H1 (cell line): ENCODE measurements at regions not wholly inside any gene's neighbourhood (a gene's known extent, or its start where the extent isn't known, plus 50 kb on each side); places are given as distances from the start of the nearest gene placed in this dataset.

Experiments used
- CTCF ChIA-PET: fragments of 300-600 bp; sonication (Branson Sonifier 250); formaldehyde crosslinking; loops from one replicate; lab custom pipeline; 2021; ENCODE audit not compliant: partially characterized antibody; lab: Charles Lee
- POLR2A ChIA-PET: fragments of 300-600 bp; sonication (Branson Sonifier 250); formaldehyde crosslinking; loops from one replicate; lab custom pipeline; 2021; ENCODE audit warnings: inconsistent platforms; ENCODE audit not compliant: partially characterized antibody; lab: Charles Lee
- DNase-seq, 2 experiments: peaks; one replicate each; pipeline versions ENCODE4 v3.0.0 to v3.0.0-alpha.2; 2010 to 2022; ENCODE audit warnings: low spot score in 2 of 2, low read depth in 1 of 2, mixed read lengths in 1 of 2
- FAIRE-seq: peaks from 2 replicates; lab custom pipeline; 2011; peaks lifted over from hg19 to GRCh38; lab: Jason Lieb, UNC
- H2AFZ ChIP-seq: 2 replicates; pipeline ENCODE4 v1.8.1; 2012; ENCODE audit warnings: low read length, inconsistent platforms
- H2AK5ac ChIP-seq: 2 replicates; pipeline ENCODE4 v1.6.1; 2013; ENCODE audit warnings: low read depth, low read length
- H2BK120ac ChIP-seq: replicated peaks from 2 replicates; pipeline ENCODE3; 2013; ENCODE audit warnings: low read depth, low read length, inconsistent platforms
- H2BK12ac ChIP-seq: 2 replicates; pipeline ENCODE4 v1.6.1; 2013; ENCODE audit warnings: low read depth, low read length
- H2BK15ac ChIP-seq: 2 replicates; pipeline ENCODE4 v1.6.1; 2013; ENCODE audit warnings: low read length
- H2BK20ac ChIP-seq: 2 replicates; pipeline ENCODE4 v1.6.1; 2013; ENCODE audit warnings: low read length
- H2BK5ac ChIP-seq: 2 replicates; pipeline ENCODE4 v1.6.1; 2013; ENCODE audit warnings: low read depth, low read length
- H3K14ac ChIP-seq: 2 replicates; pipeline ENCODE4 v1.6.1; 2013; ENCODE audit warnings: inconsistent platforms; ENCODE audit not compliant: insufficient read length
- H3K18ac ChIP-seq: 2 replicates; pipeline ENCODE4 v1.6.1; 2013; ENCODE audit warnings: low read length; ENCODE audit errors: extremely low read depth
- H3K23ac ChIP-seq: 2 replicates; pipeline ENCODE4 v1.6.1; 2013; ENCODE audit warnings: inconsistent platforms; ENCODE audit not compliant: insufficient read length
- H3K23me2 ChIP-seq: 2 replicates; pipeline ENCODE4 v1.6.1; 2013; ENCODE audit warnings: low read depth, low read length
- H3K27ac ChIP-seq: 2 replicates; pipeline ENCODE4 v1.6.1; 2011; ENCODE audit warnings: low read depth, low read length, inconsistent platforms
- H3K27me3 ChIP-seq, 4 experiments: replicated peaks in 1 of 4; 1 replicate in 1 of 4; 2 replicates in 3 of 4; pipeline versions ENCODE4 v1.6.1 to v1.8.1; 2011 to 2013; ENCODE audit warnings: low read length in 3 of 4, mild to moderate bottlenecking in 3 of 4, inconsistent platforms in 2 of 4, mixed read lengths in 2 of 4, moderate library complexity in 1 of 4; ENCODE audit not compliant: control insufficient read depth in 3 of 4, insufficient read depth in 3 of 4; ENCODE audit errors: extremely low read depth in 1 of 4
- H3K36me3 ChIP-seq, 4 experiments: 2 replicates each; pipeline versions ENCODE4 v1.6.1 to v1.8.1; 2011 to 2013; ENCODE audit warnings: mild to moderate bottlenecking in 4 of 4, low read length in 3 of 4, moderate library complexity in 2 of 4, control low read depth in 1 of 4, inconsistent platforms in 1 of 4; ENCODE audit not compliant: insufficient read depth in 4 of 4, control insufficient read depth in 2 of 4
- H3K4ac ChIP-seq: replicated peaks from 2 replicates; pipeline ENCODE3; 2013; ENCODE audit warnings: low read length, low read depth, mixed read lengths, inconsistent platforms; ENCODE audit not compliant: insufficient read length
- H3K4me1 ChIP-seq, 4 experiments: replicated peaks in 1 of 4; 1 replicate in 1 of 4; 2 replicates in 3 of 4; pipeline versions ENCODE4 v1.6.1 to v1.8.1; 2011 to 2013; ENCODE audit warnings: low read length in 3 of 4, inconsistent platforms in 2 of 4, mixed read lengths in 1 of 4; ENCODE audit not compliant: insufficient read depth in 4 of 4, control insufficient read depth in 3 of 4
- H3K4me2 ChIP-seq, 2 experiments: 2 replicates each; pipeline versions ENCODE4 v1.6.1 to v1.8.1; 2011 to 2013; ENCODE audit warnings: low read depth in 2 of 2, low read length in 2 of 2, control low read depth in 1 of 2, inconsistent platforms in 1 of 2, mild to moderate bottlenecking in 1 of 2; ENCODE audit not compliant: insufficient read depth in 1 of 2
- H3K4me3 ChIP-seq, 4 experiments: fragments of 200-600, 300-600 bp in 1 of 4; sonication (generic), shearing (Covaris generic), sonication (Bioruptor Twin) in 1 of 4; 2 replicates each; pipeline versions ENCODE4 v1.5.1 to v1.8.1; 2011 to 2016; ENCODE audit warnings: low read length in 4 of 4, low read depth in 3 of 4, control low read depth in 2 of 4, inconsistent platforms in 2 of 4, mild to moderate bottlenecking in 2 of 4, mixed read lengths in 1 of 4, moderate library complexity in 1 of 4; ENCODE audit not compliant: insufficient read depth in 2 of 4; ENCODE audit errors: extremely low read depth in 1 of 4
- H3K56ac ChIP-seq: replicated peaks from 2 replicates; pipeline ENCODE3; 2013; ENCODE audit warnings: low read depth, mild to moderate bottlenecking, mixed read lengths, low read length, inconsistent platforms; ENCODE audit not compliant: insufficient read length
- H3K79me1 ChIP-seq: 2 replicates; pipeline ENCODE4 v1.6.1; 2013; ENCODE audit warnings: low read depth, low read length, control low read depth
- H3K79me2 ChIP-seq, 2 experiments: 2 replicates each; pipeline versions ENCODE4 v1.6.1 to v1.8.1; 2012 to 2013; ENCODE audit warnings: low read length in 2 of 2, mild to moderate bottlenecking in 2 of 2, inconsistent platforms in 1 of 2; ENCODE audit not compliant: insufficient read depth in 2 of 2, control insufficient read depth in 1 of 2
- H3K9ac ChIP-seq, 4 experiments: replicated peaks in 1 of 4; 1 replicate in 1 of 4; 2 replicates in 3 of 4; pipeline versions ENCODE4 v1.6.1 to v1.8.1; 2011 to 2013; ENCODE audit warnings: low read depth in 3 of 4, low read length in 3 of 4, control low read depth in 2 of 4, mild to moderate bottlenecking in 2 of 4, moderate library complexity in 2 of 4, inconsistent platforms in 1 of 4; ENCODE audit errors: extremely low read depth in 1 of 4
- H3K9me3 ChIP-seq, 2 experiments: 2 replicates each; pipeline versions ENCODE4 v1.6.1 to v1.8.1; 2012 to 2013; ENCODE audit warnings: mild to moderate bottlenecking in 2 of 2, moderate library complexity in 2 of 2, control low read depth in 1 of 2, inconsistent platforms in 1 of 2, low read depth in 1 of 2, low read length in 1 of 2, mixed read lengths in 1 of 2; ENCODE audit not compliant: insufficient read depth in 2 of 2
- H4K20me1 ChIP-seq, 2 experiments: replicated peaks in 1 of 2; 2 replicates each; pipeline versions ENCODE3 to v1.8.1; 2011 to 2013; ENCODE audit warnings: inconsistent platforms in 2 of 2, low read length in 2 of 2, mild to moderate bottlenecking in 1 of 2; ENCODE audit not compliant: insufficient read depth in 2 of 2, control insufficient read depth in 1 of 2
- H4K5ac ChIP-seq: 2 replicates; pipeline ENCODE4 v1.6.1; 2013; ENCODE audit warnings: low read length, low read depth, mixed read lengths, inconsistent platforms; ENCODE audit not compliant: insufficient read length
- H4K8ac ChIP-seq: 2 replicates; pipeline ENCODE4 v1.8.0; 2013; ENCODE audit warnings: mild to moderate bottlenecking, moderate library complexity, low read length, inconsistent platforms; ENCODE audit not compliant: insufficient read depth; ENCODE audit errors: extremely low read depth
- H4K91ac ChIP-seq: replicated peaks from 2 replicates; pipeline ENCODE3; 2013; ENCODE audit warnings: low read length, mixed read lengths, inconsistent platforms; ENCODE audit not compliant: insufficient read length
- EGR1 ChIP-seq: IDR thresholded peaks from 2 replicates; pipeline ENCODE4 v1.6.1; 2011; ENCODE audit warnings: low read depth, low read length, borderline replicate concordance
- PHF8 ChIP-seq: fragments of 200-600 bp; sonication (generic); conservative IDR thresholded peaks from 2 replicates; pipeline ENCODE4 v1.7.1; 2012; ENCODE audit warnings: low read depth, mild to moderate bottlenecking, inconsistent platforms, low read length, moderate library complexity
- POLR2A ChIP-seq, 2 experiments: IDR thresholded peaks; 1 replicate in 1 of 2; 2 replicates in 1 of 2; pipeline ENCODE4 v1.6.1; 2011; ENCODE audit warnings: low read depth in 2 of 2, low read length in 2 of 2, mild to moderate bottlenecking in 2 of 2; ENCODE audit errors: control extremely low read depth in 1 of 2
- SIN3A ChIP-seq, 2 experiments: IDR thresholded peaks in 1 of 2; conservative IDR thresholded peaks in 1 of 2; 2 replicates each; pipeline ENCODE4 v1.6.1; 2011 to 2012; ENCODE audit warnings: low read length in 2 of 2, improper control_type of control experiment in 1 of 2, low read depth in 1 of 2, mild to moderate bottlenecking in 1 of 2
- WGBS, 2 experiments: shearing (Covaris generic) in 1 of 2; methylation state at CpG; one replicate each; pipeline versions ENCODE4 v1.1.6 to v1.1.7; 2013 to 2015; ENCODE audit warnings: low lambda C conversion rate in 2 of 2, mixed read lengths in 2 of 2, inconsistent platforms in 1 of 2, low coverage in 1 of 2, missing lambda C conversion rate in 1 of 2; ENCODE audit not compliant: insufficient replicate concordance in 2 of 2, insufficient coverage in 1 of 2, insufficient read length in 1 of 2; ENCODE audit errors: extremely low coverage in 1 of 2, missing lambda C conversion rate in 1 of 2; 5-methylcytosine and 5-hydroxymethylcytosine counted together

DNA sequence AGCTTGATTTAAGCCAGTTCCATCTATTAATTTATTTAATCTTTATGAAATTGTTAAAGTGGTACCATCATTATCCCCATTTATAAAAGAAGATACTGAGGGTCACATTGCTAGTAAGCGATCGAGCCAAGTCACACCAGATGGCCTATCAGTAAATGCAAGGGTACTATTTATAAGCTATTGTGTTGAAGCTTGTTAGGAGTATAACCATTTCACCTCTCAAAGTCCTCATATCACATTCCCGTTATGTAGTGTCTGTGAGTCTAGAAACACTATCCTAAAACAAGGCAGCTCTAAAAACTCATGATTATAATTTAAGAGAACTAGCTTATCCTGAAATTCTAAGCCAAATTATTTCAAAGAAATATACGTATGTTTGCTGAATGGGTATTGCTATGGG is 1161.8 kb downstream of the EFNA5 start:
- Histone ChIP-seq H3K9me3 (no peaks in the 10 kb centered on the region), H2BK15ac (no peak overlapping the region), H3K18ac (no peak overlapping the region), H3K23ac (no peak overlapping the region), H3K36me3 (no peaks in the 10 kb centered on the region), H2AK5ac (no peak overlapping the region), H4K5ac (no peak overlapping the region), H3K4me3 (no peak overlapping the region), H3K27me3 (no peaks in the 10 kb centered on the region), H2BK20ac (no peak overlapping the region), H3K79me1 (no peaks in the 10 kb centered on the region), H3K4me2 (no peak overlapping the region), H3K4me1 (no peaks in the 10 kb centered on the region), H3K4ac (no peak overlapping the region), H3K27ac (no peak overlapping the region), H2BK12ac (no peak overlapping the region), H2AFZ (no peak overlapping the region), H3K14ac (no peak overlapping the region), H4K8ac (no peak overlapping the region), H2BK5ac (no peak overlapping the region), H3K79me2 (no peaks in the 10 kb centered on the region), H3K9ac (no peak overlapping the region), H3K56ac (no peak overlapping the region), H3K23me2 (no peaks in the 10 kb centered on the region), H4K20me1 (no peaks in the 10 kb centered on the region), H2BK120ac (no peak overlapping the region), H4K91ac (no peak overlapping the region)
- ChIA-PET POLR2A (no interaction called here), CTCF (no interaction called here)
- TF ChIP-seq EGR1 (no peak), POLR2A (IDR thresholded peaks at IDR 0.05; ENCODE audit: control extremely low read depth in 1 of 2, low read depth in 2 of 2, low read length in 2 of 2) (no peak), PHF8 (no peak), SIN3A (conservative IDR thresholded peaks at IDR 0.05 in 1 of 2, IDR thresholded peaks at IDR 0.05 in 1 of 2; ENCODE audit: low read depth in 1 of 2, low read length in 2 of 2) (no peak)
- DNase-seq (no peak), FAIRE-seq (no peak)
- 92% methylated on average over 4 of the region's 4 CpGs; no CpG with 5 or more reads in 1 of the 2 experiments for WGBS, 2 experiments
